MG63 (cell line): ENCODE measurements at regions not wholly inside any gene's neighbourhood (a gene's known extent, or its start where the extent isn't known, plus 50 kb on each side); places are given as distances from the start of the nearest gene placed in this dataset.

Experiments used
- DNase-seq: peaks from one replicate; pipeline ENCODE4 v3.0.0-alpha.2; 2020
- H3K27me3 ChIP-seq: fragments of 250-450 bp; sonication (Bioruptor Pico); 2 replicates; pipeline ENCODE4 v1.5.1; 2020; ENCODE audit warnings: mild to moderate bottlenecking, moderate library complexity
- H3K36me3 ChIP-seq: fragments of 250-450 bp; sonication (Bioruptor Pico); 2 replicates; pipeline ENCODE4 v1.5.1; 2020; ENCODE audit warnings: mild to moderate bottlenecking, moderate library complexity
- H3K4me3 ChIP-seq: fragments of 250-450 bp; sonication (Bioruptor Pico); 2 replicates; pipeline ENCODE4 v1.5.1; 2020; ENCODE audit warnings: mild to moderate bottlenecking, moderate library complexity
- H3K9me3 ChIP-seq: fragments of 250-450 bp; sonication (Bioruptor Pico); 2 replicates; pipeline ENCODE4 v1.5.1; 2020; ENCODE audit warnings: mild to moderate bottlenecking, moderate library complexity

DNA sequence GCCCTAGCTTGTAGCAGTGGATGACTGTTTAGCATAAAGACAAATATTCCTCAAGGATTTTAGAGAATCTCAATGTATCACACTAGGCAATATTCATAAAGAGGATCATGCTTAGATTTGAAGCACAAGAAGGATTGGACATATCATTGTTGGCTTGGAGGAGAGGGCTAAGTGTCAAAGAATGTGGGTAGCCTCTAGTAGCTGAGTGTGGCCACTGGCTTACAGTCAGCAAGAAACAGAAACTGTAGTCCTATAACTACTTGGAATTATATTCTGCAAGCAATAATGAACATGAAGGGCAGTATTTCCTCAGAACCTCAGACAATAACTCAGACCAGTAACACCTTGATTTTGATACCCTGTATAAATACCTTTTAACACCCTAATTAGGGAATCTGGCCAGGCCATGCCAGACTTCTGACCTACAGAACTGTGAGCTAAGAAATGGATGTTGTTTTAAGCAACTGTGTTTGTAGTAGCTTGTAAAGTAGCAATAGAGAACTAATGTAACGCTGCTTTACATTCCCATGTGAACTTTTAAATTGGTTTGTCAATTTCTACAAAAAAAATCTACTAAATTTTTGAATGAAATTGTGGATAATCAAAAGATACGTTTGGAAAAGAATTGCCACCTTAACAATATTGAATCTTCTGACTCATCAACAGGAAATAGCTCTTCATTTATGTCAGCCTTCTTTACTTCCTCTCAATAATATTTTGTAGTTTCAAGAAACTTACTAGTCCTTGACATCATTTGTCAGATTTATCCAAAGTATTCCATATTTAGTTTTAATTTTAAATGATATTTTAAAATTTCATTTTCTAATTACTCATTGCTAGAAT, 65.2 kb upstream of the RSPO3 start:
- no peak for DNase-seq
- Histone ChIP-seq H3K27me3 (no peaks in the 10 kb centered on the region), H3K36me3 (no peaks in the 10 kb centered on the region), H3K4me3 (no peak overlapping the region), H3K9me3 (no peaks in the 10 kb centered on the region; the same call in 1 of the 2 replicates)

DNA sequence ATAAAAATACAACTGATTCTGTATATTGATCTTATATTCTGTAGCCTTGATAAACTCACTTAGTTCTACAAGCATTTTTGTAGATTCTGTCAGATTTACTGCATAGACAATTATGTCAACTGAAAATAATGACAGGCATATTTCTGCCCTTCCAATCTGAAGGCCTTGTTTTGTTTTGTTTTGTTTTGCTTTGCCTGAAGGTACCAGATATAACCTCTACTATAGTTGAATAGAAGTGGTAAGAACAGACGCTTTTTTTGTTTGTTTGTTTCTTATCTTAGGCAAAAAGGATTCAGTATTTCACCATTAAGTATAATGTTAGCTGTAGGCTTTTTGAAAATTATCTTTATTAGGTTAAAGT, 64.6 kb upstream of the RSPO3 start:
- Histone ChIP-seq H3K9me3 (peaks cover 3% of the 10 kb centered on the region; the same call in 1 of the 2 replicates), H3K27me3 (no peaks in the 10 kb centered on the region), H3K36me3 (no peaks in the 10 kb centered on the region), H3K4me3 (no peak overlapping the region)
- DNase-seq: no peak

GRCh38 chr6:127058027-127058426, 60.4 kb upstream of the RSPO3 start:
- Histone ChIP-seq H3K9me3 (peaks cover 3% of the 10 kb centered on the region; the same call in 1 of the 2 replicates), H3K27me3 (no peaks in the 10 kb centered on the region), H3K36me3 (no peaks in the 10 kb centered on the region), H3K4me3 (no peak overlapping the region)
- DNase-seq: no peak

DNA sequence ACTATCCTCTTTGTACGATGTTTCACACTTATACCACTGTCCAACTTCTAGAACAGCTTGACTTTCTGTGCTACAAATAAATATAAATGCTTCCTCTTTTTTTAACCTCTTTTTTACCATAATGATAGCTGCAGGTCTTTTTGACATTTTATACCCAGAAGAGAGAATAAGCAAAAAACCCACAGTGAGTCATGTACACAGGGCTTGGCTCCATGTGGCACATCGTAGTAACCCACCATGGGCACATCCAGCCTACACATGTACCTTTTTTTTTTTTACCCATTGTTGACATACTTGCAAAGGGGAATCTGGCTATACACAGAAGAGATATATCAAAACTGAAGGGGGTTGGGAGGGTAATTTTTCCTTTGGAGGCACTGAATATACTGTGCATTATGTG, 59.5 kb upstream of the RSPO3 start:
- Histone ChIP-seq H3K4me3 (no peak overlapping the region), H3K27me3 (no peaks in the 10 kb centered on the region), H3K9me3 (peaks cover 3% of the 10 kb centered on the region; the same call in 1 of the 2 replicates), H3K36me3 (no peaks in the 10 kb centered on the region)
- DNase-seq: no peak
